ENCODE measurements at regions not wholly inside any gene's neighbourhood (a gene's known extent, or its start where the extent isn't known, plus 50 kb on each side); places are given as distances from the start of the nearest gene placed in this dataset.

DNA sequence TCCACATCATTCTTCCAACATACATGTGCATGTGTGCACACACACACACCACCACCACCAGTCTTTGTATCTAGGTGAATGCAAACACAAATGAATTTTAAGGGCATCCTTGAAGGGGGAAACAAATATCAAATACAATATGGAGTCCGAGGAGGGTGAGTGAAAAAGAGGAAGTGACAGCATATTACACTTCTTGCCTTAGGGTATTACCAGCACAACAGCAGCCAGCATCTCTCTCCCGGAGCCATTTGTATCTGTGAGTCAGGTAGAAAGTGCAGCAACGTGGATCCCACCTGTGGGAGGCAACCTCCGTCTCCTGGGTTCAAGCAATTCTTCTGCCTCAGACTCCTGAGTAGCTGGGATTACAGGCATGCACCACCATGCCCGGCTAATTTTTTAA, 483.2 kb downstream of the SMARCA1 start:
- Histone ChIP-seq H3K27ac (ENCODE audit: low read length) (no peak overlapping the region), H3F3A (ENCODE audit: low read length, unreplicated experiment) (no peaks in the 10 kb centered on the region), H3K9ac (ENCODE audit: low read length) (no peak overlapping the region), H3K4me3 (ENCODE audit: low read length) (no peak overlapping the region), H4K20me1 (ENCODE audit: low read length) (no peaks in the 10 kb centered on the region), H3K27me3 (ENCODE audit: low read length) (no peaks in the 10 kb centered on the region), H3K4me1 (ENCODE audit: insufficient read depth, low read length) (no peaks in the 10 kb centered on the region), H3K36me3 (ENCODE audit: low read depth, low read length) (no peaks in the 10 kb centered on the region), H3K4me2 (ENCODE audit: low read length) (no peak overlapping the region), H2AFZ (ENCODE audit: low read length) (no peak overlapping the region), H3K79me2 (ENCODE audit: low read length) (no peaks in the 10 kb centered on the region), H3K9me3 (ENCODE audit: low read length) (no peaks in the 10 kb centered on the region), H3K9me2 (replicated peaks; ENCODE audit: low read length) (no peaks in the 10 kb centered on the region)
- DNase-seq (no peak), ATAC-seq (no peak)
- ChIA-PET CTCF (no interaction called here), POLR2A (ENCODE audit: unreplicated experiment) (no interaction called here)
- intact Hi-C loops (cut with micrococcal nuclease), result no loop called here
- no TSS peak for BruUV-seq (replicated peaks)
- TF ChIP-seq EZH2phosphoT487 (IDR thresholded peaks at IDR 0.05; ENCODE audit: borderline replicate concordance, low read length), result no peak
- no peak for TF ChIP-seq EZH2 (IDR thresholded peaks at IDR 0.05; ENCODE audit: low read length, unreplicated experiment)
- TF ChIP-seq, protein P1, sequence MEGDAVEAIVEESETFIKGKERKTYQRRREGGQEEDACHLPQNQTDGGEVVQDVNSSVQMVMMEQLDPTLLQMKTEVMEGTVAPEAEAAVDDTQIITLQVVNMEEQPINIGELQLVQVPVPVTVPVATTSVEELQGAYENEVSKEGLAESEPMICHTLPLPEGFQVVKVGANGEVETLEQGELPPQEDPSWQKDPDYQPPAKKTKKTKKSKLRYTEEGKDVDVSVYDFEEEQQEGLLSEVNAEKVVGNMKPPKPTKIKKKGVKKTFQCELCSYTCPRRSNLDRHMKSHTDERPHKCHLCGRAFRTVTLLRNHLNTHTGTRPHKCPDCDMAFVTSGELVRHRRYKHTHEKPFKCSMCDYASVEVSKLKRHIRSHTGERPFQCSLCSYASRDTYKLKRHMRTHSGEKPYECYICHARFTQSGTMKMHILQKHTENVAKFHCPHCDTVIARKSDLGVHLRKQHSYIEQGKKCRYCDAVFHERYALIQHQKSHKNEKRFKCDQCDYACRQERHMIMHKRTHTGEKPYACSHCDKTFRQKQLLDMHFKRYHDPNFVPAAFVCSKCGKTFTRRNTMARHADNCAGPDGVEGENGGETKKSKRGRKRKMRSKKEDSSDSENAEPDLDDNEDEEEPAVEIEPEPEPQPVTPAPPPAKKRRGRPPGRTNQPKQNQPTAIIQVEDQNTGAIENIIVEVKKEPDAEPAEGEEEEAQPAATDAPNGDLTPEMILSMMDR (conservative IDR thresholded peaks at IDR 0.05; ENCODE audit: low read depth, low read length), result no peak

DNA sequence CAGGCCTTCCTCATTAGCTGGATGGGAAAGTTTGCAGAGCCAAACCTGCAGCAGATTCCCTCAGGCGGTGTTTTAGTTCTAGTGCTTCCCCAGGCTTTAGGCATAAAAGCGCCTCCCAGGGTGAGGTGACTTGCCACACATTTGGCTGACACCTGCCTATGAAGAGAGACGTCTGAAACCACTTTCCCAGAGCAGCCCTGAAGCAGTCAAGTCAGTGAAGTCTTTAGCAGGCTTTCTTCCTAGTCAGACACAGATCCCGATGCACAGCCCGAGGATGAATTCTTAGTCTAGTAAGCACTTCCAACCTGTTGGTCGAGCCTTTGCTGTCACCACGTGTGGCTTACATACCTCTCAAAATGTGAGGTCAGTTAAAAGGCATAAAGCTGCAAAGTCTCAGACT, 484.1 kb downstream of the SMARCA1 start:
- H3K9ac ChIP-seq (ENCODE audit: low read length), result no peak overlapping the region
- no peaks in the 10 kb centered on the region for H3K27me3 ChIP-seq (ENCODE audit: low read length)
- no peak for ATAC-seq
- ChIA-PET CTCF (no interaction called here), POLR2A (ENCODE audit: unreplicated experiment) (no interaction called here)
- intact Hi-C loops (cut with micrococcal nuclease), result no loop called here
- H3K9me2 ChIP-seq (replicated peaks; ENCODE audit: low read length), result no peaks in the 10 kb centered on the region
- no peak overlapping the region for H3K4me2 ChIP-seq (ENCODE audit: low read length)
- no peak overlapping the region for H3K27ac ChIP-seq (ENCODE audit: low read length)
- H3K4me3 ChIP-seq (ENCODE audit: low read length), result no peak overlapping the region
- H4K20me1 ChIP-seq (ENCODE audit: low read length), result no peaks in the 10 kb centered on the region
- no peaks in the 10 kb centered on the region for H3K4me1 ChIP-seq (ENCODE audit: insufficient read depth, low read length)
- H3K9me3 ChIP-seq (ENCODE audit: low read length), result no peaks in the 10 kb centered on the region
- TF ChIP-seq EZH2phosphoT487 (IDR thresholded peaks at IDR 0.05; ENCODE audit: borderline replicate concordance, low read length) (no peak), EZH2 (IDR thresholded peaks at IDR 0.05; ENCODE audit: low read length, unreplicated experiment) (no peak)
- TF ChIP-seq, protein P1 (conservative IDR thresholded peaks at IDR 0.05; ENCODE audit: low read depth, low read length), result no peak
- no peak overlapping the region for H2AFZ ChIP-seq (ENCODE audit: low read length)
- BruUV-seq (replicated peaks), result no TSS peak
- no peaks in the 10 kb centered on the region for H3K79me2 ChIP-seq (ENCODE audit: low read length)
- no peaks in the 10 kb centered on the region for H3K36me3 ChIP-seq (ENCODE audit: low read depth, low read length)
- no peak for DNase-seq
- H3F3A ChIP-seq (ENCODE audit: low read length, unreplicated experiment), result no peaks in the 10 kb centered on the region

DNA sequence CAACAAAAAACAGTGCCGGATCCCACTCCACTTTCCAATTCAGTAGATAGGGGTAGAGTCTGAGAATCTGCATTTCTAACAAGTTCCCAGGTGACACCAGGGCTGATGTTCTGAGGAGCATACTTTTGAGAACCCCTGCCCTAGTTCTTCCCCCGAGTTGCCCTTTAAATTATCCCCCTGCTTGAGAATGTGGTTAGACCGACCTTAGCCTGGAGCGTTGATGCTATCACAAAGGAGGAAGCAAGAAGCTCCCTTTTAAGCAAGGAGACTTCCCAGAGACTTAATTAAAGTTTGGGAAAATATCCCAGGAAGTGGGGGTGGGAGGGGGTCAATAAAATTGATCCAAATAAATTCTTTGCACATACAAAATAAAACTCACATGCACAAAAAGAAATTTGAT, 485.9 kb downstream of the SMARCA1 start:
- Histone ChIP-seq H3K9ac (ENCODE audit: low read length) (no peak overlapping the region), H3K4me3 (ENCODE audit: low read length) (no peak overlapping the region), H3K9me3 (ENCODE audit: low read length) (no peaks in the 10 kb centered on the region), H3F3A (ENCODE audit: low read length, unreplicated experiment) (no peaks in the 10 kb centered on the region), H3K27me3 (ENCODE audit: low read length) (no peaks in the 10 kb centered on the region), H3K9me2 (replicated peaks; ENCODE audit: low read length) (no peaks in the 10 kb centered on the region), H2AFZ (ENCODE audit: low read length) (no peak overlapping the region), H3K79me2 (ENCODE audit: low read length) (no peaks in the 10 kb centered on the region), H3K27ac (ENCODE audit: low read length) (no peak overlapping the region), H3K4me1 (ENCODE audit: insufficient read depth, low read length) (no peaks in the 10 kb centered on the region), H3K36me3 (ENCODE audit: low read depth, low read length) (no peaks in the 10 kb centered on the region), H3K4me2 (ENCODE audit: low read length) (no peak overlapping the region), H4K20me1 (ENCODE audit: low read length) (no peaks in the 10 kb centered on the region)
- ChIA-PET CTCF (no interaction called here), POLR2A (ENCODE audit: unreplicated experiment) (no interaction called here)
- no peak for ATAC-seq
- no TSS peak for BruUV-seq (replicated peaks)
- no peak for DNase-seq
- TF ChIP-seq, protein P1 (conservative IDR thresholded peaks at IDR 0.05; ENCODE audit: low read depth, low read length), result no peak
- intact Hi-C loops (cut with micrococcal nuclease), result no loop called here
